HepG2 (cell line): ENCODE measurements at regions not wholly inside any gene's neighbourhood (a gene's known extent, or its start where the extent isn't known, plus 50 kb on each side); places are given as distances from the start of the nearest gene placed in this dataset.

Experiments
- ATAC-seq: fragments of 200-7000 bp; cut with Tn5 transposase; 3 replicates; pipeline ENCODE4 v1.9.1; 2020; ENCODE audit warnings: mild to moderate bottlenecking, moderate library complexity
- BruUV-seq: library from RNA; stranded (reverse); fragments of 400-500 nt; replicated peaks from 2 replicates; lab custom pipeline; 2021; lab: Mats Ljungman, UMichigan
- CTCF ChIA-PET: fragments of 300-600 bp; formaldehyde crosslinking; extraction: SDS; loops from one replicate; lab custom pipeline; 2021; ENCODE audit warnings: low total read pairs, inconsistent platforms, low intra/inter-chr PET ratio; lab: Yijun Ruan, JAX
- POLR2A ChIA-PET: fragments of 350-600 bp; sonication (Branson Sonifier 250); formaldehyde crosslinking; loops from one replicate; lab custom pipeline; 2020; ENCODE audit warnings: antibody characterized with exemption, inconsistent platforms; lab: Yijun Ruan, JAX
- DNase-seq: peaks from one replicate; pipeline ENCODE4 v3.0.0-alpha.2; 2015; ENCODE audit warnings: low spot score
- FAIRE-seq: peaks from 3 replicates; lab custom pipeline; 2011; peaks lifted over from hg19 to GRCh38; lab: Jason Lieb, UNC
- H2AFZ ChIP-seq: one replicate; pipeline ENCODE4 v1.6.1; 2011; ENCODE audit warnings: low read length, inconsistent platforms
- H3K27ac ChIP-seq: fragments of 300-600 bp; 3 replicates; pipeline ENCODE4 v1.8.0; 2011; ENCODE audit warnings: mixed run types, mild to moderate bottlenecking, mixed read lengths, low read length, inconsistent platforms; ENCODE audit not compliant: insufficient read depth; ENCODE audit errors: extremely low read length
- H3K27me3 ChIP-seq, 2 experiments: fragments of 200-600 bp in 1 of 2; 2 replicates in 1 of 2; 3 replicates in 1 of 2; pipeline versions ENCODE4 v1.6.0 to v1.8.0; 2011; ENCODE audit warnings: low read length in 2 of 2, mild to moderate bottlenecking in 2 of 2, moderate library complexity in 2 of 2, inconsistent platforms in 1 of 2; ENCODE audit not compliant: insufficient read depth in 2 of 2, control insufficient read depth in 1 of 2
- H3K36me3 ChIP-seq, 2 experiments: fragments of 200-600 bp in 1 of 2; replicated peaks in 1 of 2; 2 replicates in 1 of 2; 3 replicates in 1 of 2; pipeline versions ENCODE4 v1.5.1 to v1.8.0; 2011; ENCODE audit warnings: low read length in 2 of 2, inconsistent platforms in 1 of 2; ENCODE audit not compliant: insufficient read depth in 2 of 2, control insufficient read depth in 1 of 2
- H3K4me1 ChIP-seq: 2 replicates; pipeline ENCODE4 v1.5.1; 2012; ENCODE audit warnings: low read length, inconsistent platforms; ENCODE audit not compliant: insufficient read depth
- H3K4me2 ChIP-seq: 2 replicates; pipeline ENCODE4 v1.6.0; 2011; ENCODE audit warnings: low read depth, low read length, inconsistent platforms
- H3K4me3 ChIP-seq, 3 experiments: fragments of 200-600 bp in 1 of 3; sonication (generic), shearing (Covaris generic) in 1 of 3; replicated peaks in 1 of 3; 2 replicates each; pipeline ENCODE4 v1.5.1; 2011 to 2016; ENCODE audit warnings: low read length in 3 of 3, inconsistent platforms in 2 of 3, low read depth in 2 of 3, mild to moderate bottlenecking in 2 of 3, control low read depth in 1 of 3, mixed read lengths in 1 of 3; ENCODE audit not compliant: insufficient read depth in 1 of 3
- H3K79me2 ChIP-seq: one replicate; pipeline ENCODE4 v1.6.1; 2011; ENCODE audit warnings: low read length, inconsistent platforms; ENCODE audit not compliant: insufficient read depth
- H3K9ac ChIP-seq: 2 replicates; pipeline ENCODE4 v1.6.0; 2011; ENCODE audit warnings: mild to moderate bottlenecking, low read depth, low read length, inconsistent platforms; ENCODE audit not compliant: insufficient read depth
- H3K9me3 ChIP-seq: 2 replicates; pipeline ENCODE4 v1.5.1; 2012; ENCODE audit warnings: mild to moderate bottlenecking, low read length
- H4K20me1 ChIP-seq: 2 replicates; pipeline ENCODE4 v1.6.0; 2011; ENCODE audit warnings: inconsistent platforms, mild to moderate bottlenecking, low read length, moderate library complexity; ENCODE audit not compliant: insufficient read depth
- ATM ChIP-seq: fragments of 450-650 bp; IDR thresholded peaks from 2 replicates; pipeline ENCODE4 v1.7.1; 2017; ENCODE audit warnings: mild to moderate bottlenecking, borderline replicate concordance
- CAMTA2 ChIP-seq: sonication (generic); formaldehyde crosslinking; IDR thresholded peaks from 2 replicates; pipeline ENCODE4 v1.4.0; 2020; ENCODE audit warnings: mild to moderate bottlenecking, missing genetic modification reagents, borderline replicate concordance
- GATAD1 ChIP-seq: IDR thresholded peaks from 2 replicates; pipeline ENCODE4 v1.6.1; 2016; ENCODE audit warnings: missing genetic modification reagents, missing compliant biosample characterization
- IKZF1 ChIP-seq: fragments of 450-650 bp; IDR thresholded peaks from 2 replicates; pipeline ENCODE4 v1.7.1; 2016
- KDM3A ChIP-seq: IDR thresholded peaks from 2 replicates; pipeline ENCODE4 v1.6.1; 2018; ENCODE audit warnings: low read depth, missing compliant biosample characterization
- MAFK ChIP-seq, 2 experiments: IDR thresholded peaks in 1 of 2; conservative IDR thresholded peaks in 1 of 2; 2 replicates each; pipeline ENCODE4 v1.6.1; 2011; ENCODE audit warnings: improper control_type of control experiment in 2 of 2, low read length in 2 of 2
- NCOR1 ChIP-seq: fragments of 200-600 bp; sonication (generic); IDR thresholded peaks from 2 replicates; pipeline ENCODE4 v1.7.0; 2017; ENCODE audit warnings: antibody characterized with exemption, low read length, borderline replicate concordance
- POLR2G ChIP-seq: fragments of 200-400 bp; formaldehyde crosslinking; IDR thresholded peaks from 2 replicates; pipeline ENCODE4 v1.6.1; 2018; ENCODE audit warnings: mild to moderate bottlenecking, low read depth, low read length, moderate library complexity
- RFX1 ChIP-seq: fragments of 450-650 bp; IDR thresholded peaks from 2 replicates; pipeline ENCODE4 v1.6.1; 2017
- SMAD9 ChIP-seq: sonication (generic); formaldehyde crosslinking; IDR thresholded peaks from 2 replicates; pipeline ENCODE4 v1.5.1; 2020; ENCODE audit warnings: mild to moderate bottlenecking, missing genetic modification reagents
- SP5 ChIP-seq: IDR thresholded peaks from 2 replicates; pipeline ENCODE4 v1.6.1; 2016; ENCODE audit warnings: low read depth, borderline replicate concordance
- WIZ ChIP-seq: sonication (generic); formaldehyde crosslinking; IDR thresholded peaks from 2 replicates; pipeline ENCODE4 v1.5.1; 2020; ENCODE audit warnings: mild to moderate bottlenecking, missing genetic modification reagents
- ZKSCAN8 ChIP-seq: IDR thresholded peaks from 2 replicates; pipeline ENCODE4 v1.6.1; 2016; ENCODE audit warnings: borderline replicate concordance, missing genetic modification reagents, missing compliant biosample characterization
- ZNF224 ChIP-seq: sonication (generic); formaldehyde crosslinking; IDR thresholded peaks from 2 replicates; pipeline ENCODE4 v1.5.0; 2020; ENCODE audit warnings: mild to moderate bottlenecking, missing genetic modification reagents
- ZNF333 ChIP-seq: sonication (generic); formaldehyde crosslinking; IDR thresholded peaks from 2 replicates; pipeline ENCODE4 v1.4.0; 2020; ENCODE audit warnings: mild to moderate bottlenecking, missing genetic modification reagents, borderline replicate concordance
- ZNF629 ChIP-seq: sonication (generic); formaldehyde crosslinking; conservative IDR thresholded peaks from 2 replicates; pipeline ENCODE4 v1.5.0; 2020; ENCODE audit warnings: missing genetic modification reagents
- in situ Hi-C: cut with HindIII; loops from 2 replicates; pipeline ENCODE4 v1.10.0; 2017; ENCODE audit warnings: low pct_unique_long_range_greater_than_20kb; ENCODE audit not compliant: extremely low pct_ligation_motif_present
- intact Hi-C: fragments of 100-400 bp; cut with micrococcal nuclease; formaldehyde crosslinking; loops from one replicate; pipeline ENCODE4 v1.10.0; 2022; ENCODE audit not compliant: unreplicated experiment
- TF ChIP-seq, protein P1 (sequence below): sonication (generic); formaldehyde crosslinking; IDR thresholded peaks from 2 replicates; pipeline ENCODE4 v1.5.0; 2020; ENCODE audit warnings: mild to moderate bottlenecking, missing genetic modification reagents
- TF ChIP-seq, protein P2 (sequence below): sonication (generic); formaldehyde crosslinking; IDR thresholded peaks from 2 replicates; pipeline ENCODE4 v1.4.0; 2020; ENCODE audit warnings: missing genetic modification reagents
- TF ChIP-seq, protein P3 (sequence below): sonication (generic); formaldehyde crosslinking; IDR thresholded peaks from 2 replicates; pipeline ENCODE4 v1.4.0; 2020; ENCODE audit warnings: low read depth, mild to moderate bottlenecking, missing genetic modification reagents

DNA sequence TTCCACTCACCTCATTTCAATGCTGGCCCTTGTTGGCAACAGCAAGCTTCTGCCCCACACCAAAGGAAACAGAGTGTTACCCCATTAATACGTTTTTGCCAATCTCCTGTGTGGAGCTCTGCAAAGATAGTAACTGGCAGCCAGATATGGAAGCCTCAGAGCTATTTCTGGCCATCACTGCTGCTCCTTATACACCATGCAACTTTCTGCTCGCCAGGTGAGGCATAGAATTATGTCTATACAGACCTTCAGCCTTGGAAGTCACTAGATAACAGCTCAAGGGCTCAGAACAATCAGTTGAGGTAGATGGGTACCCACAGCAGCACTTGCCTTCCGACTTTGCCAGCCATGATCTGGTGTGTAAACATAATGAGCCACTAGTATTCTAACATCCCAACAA, 214.8 kb upstream of the ALG10B start (continued):
- TF ChIP-seq ZNF224 (CRISPR knock-in tag) = no peak
- TF ChIP-seq, protein P1, sequence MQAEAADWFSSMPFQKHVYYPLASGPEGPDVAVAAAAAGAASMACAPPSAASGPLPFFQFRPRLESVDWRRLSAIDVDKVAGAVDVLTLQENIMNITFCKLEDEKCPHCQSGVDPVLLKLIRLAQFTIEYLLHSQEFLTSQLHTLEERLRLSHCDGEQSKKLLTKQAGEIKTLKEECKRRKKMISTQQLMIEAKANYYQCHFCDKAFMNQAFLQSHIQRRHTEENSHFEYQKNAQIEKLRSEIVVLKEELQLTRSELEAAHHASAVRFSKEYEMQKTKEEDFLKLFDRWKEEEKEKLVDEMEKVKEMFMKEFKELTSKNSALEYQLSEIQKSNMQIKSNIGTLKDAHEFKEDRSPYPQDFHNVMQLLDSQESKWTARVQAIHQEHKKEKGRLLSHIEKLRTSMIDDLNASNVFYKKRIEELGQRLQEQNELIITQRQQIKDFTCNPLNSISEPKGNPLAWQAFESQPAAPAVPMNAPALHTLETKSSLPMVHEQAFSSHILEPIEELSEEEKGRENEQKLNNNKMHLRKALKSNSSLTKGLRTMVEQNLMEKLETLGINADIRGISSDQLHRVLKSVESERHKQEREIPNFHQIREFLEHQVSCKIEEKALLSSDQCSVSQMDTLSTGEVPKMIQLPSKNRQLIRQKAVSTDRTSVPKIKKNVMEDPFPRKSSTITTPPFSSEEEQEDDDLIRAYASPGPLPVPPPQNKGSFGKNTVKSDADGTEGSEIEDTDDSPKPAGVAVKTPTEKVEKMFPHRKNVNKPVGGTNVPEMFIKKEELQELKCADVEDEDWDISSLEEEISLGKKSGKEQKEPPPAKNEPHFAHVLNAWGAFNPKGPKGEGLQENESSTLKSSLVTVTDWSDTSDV (CRISPR knock-in tag) = no peak
- no peak for TF ChIP-seq IKZF1
- TF ChIP-seq SMAD9 (CRISPR knock-in tag) = no peak
- no peak for TF ChIP-seq ZNF629 (CRISPR knock-in tag)
- no peak for TF ChIP-seq CAMTA2 (CRISPR knock-in tag)
- no peak for TF ChIP-seq KDM3A (CRISPR knock-in tag)

DNA sequence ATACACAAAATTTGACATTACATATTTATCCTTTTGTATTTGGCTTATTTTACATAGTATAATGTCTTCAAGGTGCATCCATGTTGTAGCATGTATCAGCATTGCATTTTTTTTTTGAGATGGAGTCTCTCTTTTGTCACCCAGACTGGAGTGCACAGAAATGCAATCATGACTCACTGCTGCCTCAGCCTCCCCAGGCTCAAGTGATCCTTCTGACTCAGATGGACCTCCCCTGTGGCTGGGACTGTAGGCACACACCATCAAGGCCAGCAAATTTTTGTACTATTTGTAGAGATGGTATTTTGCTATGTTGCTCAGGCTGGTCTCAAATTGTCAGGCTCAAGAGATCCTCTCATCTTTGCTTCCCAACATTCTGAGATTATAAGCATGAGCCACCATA, 214.4 kb upstream of the ALG10B start:
- no peaks in the 10 kb centered on the region for H3K36me3 ChIP-seq
- CTCF ChIA-PET = no interaction called here
- intact Hi-C loops = no loop called here
- H3K79me2 ChIP-seq = no peaks in the 10 kb centered on the region
- POLR2A ChIA-PET = no interaction called here
- no peak overlapping the region for H3K9ac ChIP-seq
- ATAC-seq (no peak), FAIRE-seq (no peak), DNase-seq (no peak)
- H4K20me1 ChIP-seq = no peaks in the 10 kb centered on the region
- no peaks in the 10 kb centered on the region; the same call in 1 of the 2 replicates for H3K9me3 ChIP-seq
- in situ Hi-C loops = no loop called here
- no TSS peak for BruUV-seq
- no peak overlapping the region for H3K4me2 ChIP-seq
- H3K4me1 ChIP-seq = no peaks in the 10 kb centered on the region
- H3K4me3 ChIP-seq = no peak overlapping the region
- no peak overlapping the region for H2AFZ ChIP-seq
- H3K27me3 ChIP-seq = no peaks in the 10 kb centered on the region
- H3K27ac ChIP-seq = no peak overlapping the region
- TF ChIP-seq ZNF333 (CRISPR knock-in tag) (no peak), MAFK (conservative IDR thresholded peaks at IDR 0.05 in 1 of 2, IDR thresholded peaks at IDR 0.05 in 1 of 2; ENCODE audit: low read length in 2 of 2) (no peak), ZKSCAN8 (CRISPR knock-in tag) (no peak), ATM (no peak), SP5 (CRISPR knock-in tag) (no peak), RFX1 (no peak), WIZ (CRISPR knock-in tag) (no peak), POLR2G (no peak), NCOR1 (no peak), GATAD1 (CRISPR knock-in tag) (no peak)
- TF ChIP-seq, protein P2, sequence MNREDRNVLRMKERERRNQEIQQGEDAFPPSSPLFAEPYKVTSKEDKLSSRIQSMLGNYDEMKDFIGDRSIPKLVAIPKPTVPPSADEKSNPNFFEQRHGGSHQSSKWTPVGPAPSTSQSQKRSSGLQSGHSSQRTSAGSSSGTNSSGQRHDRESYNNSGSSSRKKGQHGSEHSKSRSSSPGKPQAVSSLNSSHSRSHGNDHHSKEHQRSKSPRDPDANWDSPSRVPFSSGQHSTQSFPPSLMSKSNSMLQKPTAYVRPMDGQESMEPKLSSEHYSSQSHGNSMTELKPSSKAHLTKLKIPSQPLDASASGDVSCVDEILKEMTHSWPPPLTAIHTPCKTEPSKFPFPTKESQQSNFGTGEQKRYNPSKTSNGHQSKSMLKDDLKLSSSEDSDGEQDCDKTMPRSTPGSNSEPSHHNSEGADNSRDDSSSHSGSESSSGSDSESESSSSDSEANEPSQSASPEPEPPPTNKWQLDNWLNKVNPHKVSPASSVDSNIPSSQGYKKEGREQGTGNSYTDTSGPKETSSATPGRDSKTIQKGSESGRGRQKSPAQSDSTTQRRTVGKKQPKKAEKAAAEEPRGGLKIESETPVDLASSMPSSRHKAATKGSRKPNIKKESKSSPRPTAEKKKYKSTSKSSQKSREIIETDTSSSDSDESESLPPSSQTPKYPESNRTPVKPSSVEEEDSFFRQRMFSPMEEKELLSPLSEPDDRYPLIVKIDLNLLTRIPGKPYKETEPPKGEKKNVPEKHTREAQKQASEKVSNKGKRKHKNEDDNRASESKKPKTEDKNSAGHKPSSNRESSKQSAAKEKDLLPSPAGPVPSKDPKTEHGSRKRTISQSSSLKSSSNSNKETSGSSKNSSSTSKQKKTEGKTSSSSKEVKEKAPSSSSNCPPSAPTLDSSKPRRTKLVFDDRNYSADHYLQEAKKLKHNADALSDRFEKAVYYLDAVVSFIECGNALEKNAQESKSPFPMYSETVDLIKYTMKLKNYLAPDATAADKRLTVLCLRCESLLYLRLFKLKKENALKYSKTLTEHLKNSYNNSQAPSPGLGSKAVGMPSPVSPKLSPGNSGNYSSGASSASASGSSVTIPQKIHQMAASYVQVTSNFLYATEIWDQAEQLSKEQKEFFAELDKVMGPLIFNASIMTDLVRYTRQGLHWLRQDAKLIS = no peak
- TF ChIP-seq, protein P3, sequence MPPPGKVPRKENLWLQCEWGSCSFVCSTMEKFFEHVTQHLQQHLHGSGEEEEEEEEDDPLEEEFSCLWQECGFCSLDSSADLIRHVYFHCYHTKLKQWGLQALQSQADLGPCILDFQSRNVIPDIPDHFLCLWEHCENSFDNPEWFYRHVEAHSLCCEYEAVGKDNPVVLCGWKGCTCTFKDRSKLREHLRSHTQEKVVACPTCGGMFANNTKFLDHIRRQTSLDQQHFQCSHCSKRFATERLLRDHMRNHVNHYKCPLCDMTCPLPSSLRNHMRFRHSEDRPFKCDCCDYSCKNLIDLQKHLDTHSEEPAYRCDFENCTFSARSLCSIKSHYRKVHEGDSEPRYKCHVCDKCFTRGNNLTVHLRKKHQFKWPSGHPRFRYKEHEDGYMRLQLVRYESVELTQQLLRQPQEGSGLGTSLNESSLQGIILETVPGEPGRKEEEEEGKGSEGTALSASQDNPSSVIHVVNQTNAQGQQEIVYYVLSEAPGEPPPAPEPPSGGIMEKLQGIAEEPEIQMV = no peak
